ENCODE measurements at regions not wholly inside any gene's neighbourhood (a gene's known extent, or its start where the extent isn't known, plus 50 kb on each side); places are given as distances from the start of the nearest gene placed in this dataset.

DNA sequence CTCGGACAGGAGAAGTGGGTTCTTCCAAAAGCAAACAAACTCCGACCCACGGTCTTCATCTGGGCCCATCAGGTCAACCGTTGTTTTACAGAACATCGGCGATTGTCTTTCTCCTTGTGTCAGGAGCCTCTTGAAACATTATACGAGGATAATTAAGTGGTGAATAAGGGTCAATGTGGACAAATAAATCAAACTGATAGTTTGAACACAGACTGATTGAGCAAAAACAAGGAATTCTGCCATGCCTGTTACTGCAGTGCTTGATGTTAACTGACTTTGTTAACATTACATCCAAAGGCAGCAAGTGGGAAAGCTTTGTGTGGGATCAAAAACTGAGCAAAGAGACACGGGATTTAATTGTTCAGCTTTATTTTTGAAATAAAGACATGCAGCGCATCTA is 101.1 kb upstream of the IFNGR1 start:
- TF ChIP-seq, protein P1, sequence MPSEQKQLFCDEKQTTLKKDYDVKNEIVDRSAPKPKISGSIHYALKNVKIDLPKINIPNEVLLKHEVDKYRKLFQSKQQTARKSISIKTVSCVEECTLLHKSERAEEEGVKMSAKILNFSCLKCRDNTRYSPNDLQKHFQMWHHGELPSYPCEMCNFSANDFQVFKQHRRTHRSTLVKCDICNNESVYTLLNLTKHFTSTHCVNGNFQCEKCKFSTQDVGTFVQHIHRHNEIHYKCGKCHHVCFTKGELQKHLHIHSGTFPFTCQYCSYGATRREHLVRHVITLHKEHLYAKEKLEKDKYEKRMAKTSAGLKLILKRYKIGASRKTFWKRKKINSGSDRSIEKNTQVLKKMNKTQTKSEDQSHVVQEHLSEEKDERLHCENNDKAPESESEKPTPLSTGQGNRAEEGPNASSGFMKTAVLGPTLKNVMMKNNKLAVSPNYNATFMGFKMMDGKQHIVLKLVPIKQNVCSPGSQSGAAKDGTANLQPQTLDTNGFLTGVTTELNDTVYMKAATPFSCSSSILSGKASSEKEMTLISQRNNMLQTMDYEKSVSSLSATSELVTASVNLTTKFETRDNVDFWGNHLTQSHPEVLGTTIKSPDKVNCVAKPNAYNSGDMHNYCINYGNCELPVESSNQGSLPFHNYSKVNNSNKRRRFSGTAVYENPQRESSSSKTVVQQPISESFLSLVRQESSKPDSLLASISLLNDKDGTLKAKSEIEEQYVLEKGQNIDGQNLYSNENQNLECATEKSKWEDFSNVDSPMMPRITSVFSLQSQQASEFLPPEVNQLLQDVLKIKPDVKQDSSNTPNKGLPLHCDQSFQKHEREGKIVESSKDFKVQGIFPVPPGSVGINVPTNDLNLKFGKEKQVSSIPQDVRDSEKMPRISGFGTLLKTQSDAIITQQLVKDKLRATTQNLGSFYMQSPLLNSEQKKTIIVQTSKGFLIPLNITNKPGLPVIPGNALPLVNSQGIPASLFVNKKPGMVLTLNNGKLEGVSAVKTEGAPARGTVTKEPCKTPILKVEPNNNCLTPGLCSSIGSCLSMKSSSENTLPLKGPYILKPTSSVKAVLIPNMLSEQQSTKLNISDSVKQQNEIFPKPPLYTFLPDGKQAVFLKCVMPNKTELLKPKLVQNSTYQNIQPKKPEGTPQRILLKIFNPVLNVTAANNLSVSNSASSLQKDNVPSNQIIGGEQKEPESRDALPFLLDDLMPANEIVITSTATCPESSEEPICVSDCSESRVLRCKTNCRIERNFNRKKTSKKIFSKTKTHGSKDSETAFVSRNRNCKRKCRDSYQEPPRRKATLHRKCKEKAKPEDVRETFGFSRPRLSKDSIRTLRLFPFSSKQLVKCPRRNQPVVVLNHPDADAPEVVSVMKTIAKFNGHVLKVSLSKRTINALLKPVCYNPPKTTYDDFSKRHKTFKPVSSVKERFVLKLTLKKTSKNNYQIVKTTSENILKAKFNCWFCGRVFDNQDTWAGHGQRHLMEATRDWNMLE (tag by site-specific recombination; conservative IDR thresholded peaks at IDR 0.05; ENCODE audit: low read depth): no peak
- TF ChIP-seq ZNF175 (tag by site-specific recombination; IDR thresholded peaks at IDR 0.05): no peak
- no peak for TF ChIP-seq TRIM28 (IDR thresholded peaks at IDR 0.05; ENCODE audit: borderline replicate concordance, low read length)
- no peak for TF ChIP-seq ZNF514 (tag by site-specific recombination; IDR thresholded peaks at IDR 0.05)
- TF ChIP-seq, protein P2, sequence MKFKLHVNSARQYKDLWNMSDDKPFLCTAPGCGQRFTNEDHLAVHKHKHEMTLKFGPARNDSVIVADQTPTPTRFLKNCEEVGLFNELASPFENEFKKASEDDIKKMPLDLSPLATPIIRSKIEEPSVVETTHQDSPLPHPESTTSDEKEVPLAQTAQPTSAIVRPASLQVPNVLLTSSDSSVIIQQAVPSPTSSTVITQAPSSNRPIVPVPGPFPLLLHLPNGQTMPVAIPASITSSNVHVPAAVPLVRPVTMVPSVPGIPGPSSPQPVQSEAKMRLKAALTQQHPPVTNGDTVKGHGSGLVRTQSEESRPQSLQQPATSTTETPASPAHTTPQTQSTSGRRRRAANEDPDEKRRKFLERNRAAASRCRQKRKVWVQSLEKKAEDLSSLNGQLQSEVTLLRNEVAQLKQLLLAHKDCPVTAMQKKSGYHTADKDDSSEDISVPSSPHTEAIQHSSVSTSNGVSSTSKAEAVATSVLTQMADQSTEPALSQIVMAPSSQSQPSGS (tag by site-specific recombination; IDR thresholded peaks at IDR 0.05; ENCODE audit: low read depth): no peak
- no peak for TF ChIP-seq KLF7 (tag by site-specific recombination; IDR thresholded peaks at IDR 0.05; ENCODE audit: borderline replicate concordance)
- no peak for TF ChIP-seq REPIN1 (tag by site-specific recombination; IDR thresholded peaks at IDR 0.05; ENCODE audit: low read depth)
- Histone ChIP-seq H3K4me1 (ENCODE audit: control insufficient read depth, insufficient read depth, low read length) (no peaks in the 10 kb centered on the region), H3K4me3 (ENCODE audit: low read depth, low read length) (no peak overlapping the region), H3K9me3 (ENCODE audit: control insufficient read depth, insufficient read depth, low read depth, low read length) (no peaks in the 10 kb centered on the region), H3K36me3 (ENCODE audit: control insufficient read depth in 2 of 2, insufficient read depth in 1 of 2, low read length in 2 of 2) (no peaks in the 10 kb centered on the region), H3K27ac (ENCODE audit: extremely low read depth, low read depth, low read length) (no peak overlapping the region)
- CTCF ChIA-PET: interaction anchor here (0.6 to 1.8 kb wide), 3 partner anchors 19 to 226 kb away, joined by 3 to 9 read pairs (median 3); no protein-coding TSS in a partner anchor
- POLR2A ChIA-PET: no interaction called here

DNA sequence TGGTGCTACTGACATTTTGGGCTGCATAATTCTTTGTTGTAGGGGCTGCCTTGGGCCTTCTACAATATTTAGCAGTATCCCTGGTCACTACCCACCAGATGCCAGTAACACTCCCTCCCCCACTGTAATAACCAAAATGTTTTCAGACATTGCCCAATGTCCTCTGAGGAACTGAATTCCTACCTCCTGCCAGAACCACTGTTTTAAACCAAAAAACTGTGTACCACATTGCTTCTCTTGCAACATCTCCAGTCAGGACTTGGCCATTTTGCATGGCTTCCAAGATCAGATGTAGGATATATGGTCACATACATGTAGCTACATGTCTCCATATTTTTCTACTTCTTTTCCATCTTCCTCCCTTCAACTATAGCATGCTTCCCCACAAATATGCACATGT is 97.4 kb upstream of the IFNGR1 start:
- no peaks in the 10 kb centered on the region for H3K9me3 ChIP-seq (ENCODE audit: control insufficient read depth, insufficient read depth, low read depth, low read length)
- no peak overlapping the region for H3K27ac ChIP-seq (ENCODE audit: extremely low read depth, low read depth, low read length)
- H3K36me3 ChIP-seq (ENCODE audit: control insufficient read depth in 2 of 2, insufficient read depth in 1 of 2, low read length in 2 of 2): no peaks in the 10 kb centered on the region
- H3K4me3 ChIP-seq (ENCODE audit: low read depth, low read length): no peak overlapping the region
- TF ChIP-seq, protein P3, sequence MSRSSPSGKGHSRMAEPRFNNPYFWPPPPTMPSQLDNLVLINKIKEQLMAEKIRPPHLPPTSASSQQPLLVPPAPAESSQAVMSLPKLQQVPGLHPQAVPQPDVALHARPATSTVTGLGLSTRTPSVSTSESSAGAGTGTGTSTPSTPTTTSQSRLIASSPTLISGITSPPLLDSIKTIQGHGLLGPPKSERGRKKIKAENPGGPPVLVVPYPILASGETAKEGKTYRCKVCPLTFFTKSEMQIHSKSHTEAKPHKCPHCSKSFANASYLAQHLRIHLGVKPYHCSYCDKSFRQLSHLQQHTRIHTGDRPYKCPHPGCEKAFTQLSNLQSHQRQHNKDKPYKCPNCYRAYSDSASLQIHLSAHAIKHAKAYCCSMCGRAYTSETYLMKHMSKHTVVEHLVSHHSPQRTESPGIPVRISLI (tag by site-specific recombination; IDR thresholded peaks at IDR 0.05): no peak
- TF ChIP-seq ZNF830 (tag by site-specific recombination; IDR thresholded peaks at IDR 0.05; ENCODE audit: low read depth) (no peak), ZNF24 (tag by site-specific recombination; IDR thresholded peaks at IDR 0.05) (no peak), ZNF211 (tag by site-specific recombination; IDR thresholded peaks at IDR 0.05; ENCODE audit: low read depth) (no peak), KLF16 (tag by site-specific recombination; IDR thresholded peaks at IDR 0.05) (no peak), ZNF112 (tag by site-specific recombination; IDR thresholded peaks at IDR 0.05) (no peak)
- peaks cover 7% of the 10 kb centered on the region; the same call in 1 of the 2 replicates for H3K4me1 ChIP-seq (ENCODE audit: control insufficient read depth, insufficient read depth, low read length)
- CTCF ChIA-PET: interaction anchor here (1.5 kb wide), 1 partner anchor 14 kb away, joined by 3 read pairs; no protein-coding TSS in a partner anchor
- POLR2A ChIA-PET: no interaction called here

DNA sequence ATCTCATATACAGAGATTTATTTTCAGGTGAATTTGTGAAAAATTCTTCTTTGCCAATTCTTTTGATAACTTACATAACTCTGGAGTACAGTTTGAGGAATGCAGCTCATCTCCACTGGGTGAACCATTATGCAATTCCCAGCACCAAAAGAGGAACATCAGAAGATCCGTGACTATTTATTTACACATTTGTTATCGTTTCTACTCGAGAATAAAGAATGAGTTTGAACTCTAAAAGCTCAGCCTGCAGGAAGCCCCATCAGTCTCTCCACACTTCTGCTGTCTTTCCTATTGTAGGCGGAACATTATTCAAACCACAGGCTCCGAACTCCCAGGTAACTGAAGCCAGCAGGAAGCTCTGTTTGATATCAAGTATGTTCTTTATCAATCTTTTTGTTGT is 95.9 kb upstream of the IFNGR1 start:
- ChIA-PET POLR2A (no interaction called here), CTCF (interaction anchor here (0.6 to 3.7 kb wide), 39 partner anchors 7 to 470 kb away, joined by 3 to 62 read pairs (median 3); no protein-coding TSS in a partner anchor)
- no peaks in the 10 kb centered on the region for H3K9me3 ChIP-seq (ENCODE audit: control insufficient read depth, insufficient read depth, low read depth, low read length)
- H3K4me3 ChIP-seq (ENCODE audit: low read depth, low read length): no peak overlapping the region
- H3K27ac ChIP-seq (ENCODE audit: extremely low read depth, low read depth, low read length): no peak overlapping the region
- TF ChIP-seq, protein P4, sequence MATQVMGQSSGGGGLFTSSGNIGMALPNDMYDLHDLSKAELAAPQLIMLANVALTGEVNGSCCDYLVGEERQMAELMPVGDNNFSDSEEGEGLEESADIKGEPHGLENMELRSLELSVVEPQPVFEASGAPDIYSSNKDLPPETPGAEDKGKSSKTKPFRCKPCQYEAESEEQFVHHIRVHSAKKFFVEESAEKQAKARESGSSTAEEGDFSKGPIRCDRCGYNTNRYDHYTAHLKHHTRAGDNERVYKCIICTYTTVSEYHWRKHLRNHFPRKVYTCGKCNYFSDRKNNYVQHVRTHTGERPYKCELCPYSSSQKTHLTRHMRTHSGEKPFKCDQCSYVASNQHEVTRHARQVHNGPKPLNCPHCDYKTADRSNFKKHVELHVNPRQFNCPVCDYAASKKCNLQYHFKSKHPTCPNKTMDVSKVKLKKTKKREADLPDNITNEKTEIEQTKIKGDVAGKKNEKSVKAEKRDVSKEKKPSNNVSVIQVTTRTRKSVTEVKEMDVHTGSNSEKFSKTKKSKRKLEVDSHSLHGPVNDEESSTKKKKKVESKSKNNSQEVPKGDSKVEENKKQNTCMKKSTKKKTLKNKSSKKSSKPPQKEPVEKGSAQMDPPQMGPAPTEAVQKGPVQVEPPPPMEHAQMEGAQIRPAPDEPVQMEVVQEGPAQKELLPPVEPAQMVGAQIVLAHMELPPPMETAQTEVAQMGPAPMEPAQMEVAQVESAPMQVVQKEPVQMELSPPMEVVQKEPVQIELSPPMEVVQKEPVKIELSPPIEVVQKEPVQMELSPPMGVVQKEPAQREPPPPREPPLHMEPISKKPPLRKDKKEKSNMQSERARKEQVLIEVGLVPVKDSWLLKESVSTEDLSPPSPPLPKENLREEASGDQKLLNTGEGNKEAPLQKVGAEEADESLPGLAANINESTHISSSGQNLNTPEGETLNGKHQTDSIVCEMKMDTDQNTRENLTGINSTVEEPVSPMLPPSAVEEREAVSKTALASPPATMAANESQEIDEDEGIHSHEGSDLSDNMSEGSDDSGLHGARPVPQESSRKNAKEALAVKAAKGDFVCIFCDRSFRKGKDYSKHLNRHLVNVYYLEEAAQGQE (tag by site-specific recombination; IDR thresholded peaks at IDR 0.05): no peak
- TF ChIP-seq ZNF324 (tag by site-specific recombination; IDR thresholded peaks at IDR 0.05): no peak
- no peak for TF ChIP-seq ZNF529 (tag by site-specific recombination; IDR thresholded peaks at IDR 0.05; ENCODE audit: insufficient replicate concordance)
- 0 out of 2 replicates have a peak, but pooled peaks have one; percentile 26 for TF ChIP-seq ZIC2 (tag by site-specific recombination; IDR thresholded peaks at IDR 0.05)
- no peaks in the 10 kb centered on the region for H3K36me3 ChIP-seq (ENCODE audit: control insufficient read depth in 2 of 2, insufficient read depth in 1 of 2, low read length in 2 of 2)
- peaks cover 7% of the 10 kb centered on the region; the same call in 1 of the 2 replicates for H3K4me1 ChIP-seq (ENCODE audit: control insufficient read depth, insufficient read depth, low read length)
